ACC112 (cell line): ENCODE measurements at regions not wholly inside any gene's neighbourhood (a gene's known extent, or its start where the extent isn't known, plus 50 kb on each side); places are given as distances from the start of the nearest gene placed in this dataset.

Source experiments
- H2AFZ ChIP-seq: fragments of 200-600 bp; sonication (generic); one replicate; pipeline ENCODE4 v1.6.0; 2017; ENCODE audit warnings: antibody characterized with exemption, low read length; ENCODE audit not compliant: unreplicated experiment
- H3K27ac ChIP-seq: fragments of 200-600 bp; sonication (generic); 2 replicates; pipeline ENCODE4 v1.5.1; 2014; ENCODE audit warnings: low read depth, mild to moderate bottlenecking, antibody characterized with exemption, low read length, moderate library complexity
- H3K27me3 ChIP-seq: fragments of 200-600 bp; sonication (generic); 2 replicates; pipeline ENCODE4 v1.6.1; 2014; ENCODE audit warnings: mild to moderate bottlenecking, antibody characterized with exemption, low read length, moderate library complexity, mixed read lengths; ENCODE audit not compliant: insufficient read depth
- H3K36me3 ChIP-seq: fragments of 200-600 bp; sonication (generic); 2 replicates; pipeline ENCODE4 v1.6.1; 2016; ENCODE audit warnings: mild to moderate bottlenecking, antibody characterized with exemption, low read length, moderate library complexity, mixed read lengths; ENCODE audit not compliant: insufficient read depth
- H3K4me1 ChIP-seq: fragments of 200-600 bp; sonication (generic); one replicate; pipeline ENCODE4 v1.6.1; 2016; ENCODE audit warnings: low read length, mixed read lengths; ENCODE audit not compliant: insufficient read depth, unreplicated experiment, control insufficient read depth
- H3K4me3 ChIP-seq: fragments of 200-600 bp; sonication (generic); 2 replicates; pipeline ENCODE4 v1.5.1; 2014; ENCODE audit warnings: mild to moderate bottlenecking, low read depth, low read length
- H3K79me2 ChIP-seq: fragments of 200-600 bp; sonication (generic); one replicate; pipeline ENCODE4 v1.6.0; 2016; ENCODE audit warnings: low read length; ENCODE audit not compliant: control insufficient read depth, unreplicated experiment, insufficient read depth

GRCh38 chr2:21715887-21716286 is 592.1 kb downstream of the TDRD15 start:
- Histone ChIP-seq H3K4me3 (no peak overlapping the region), H3K27me3 (no peaks in the 10 kb centered on the region)

DNA sequence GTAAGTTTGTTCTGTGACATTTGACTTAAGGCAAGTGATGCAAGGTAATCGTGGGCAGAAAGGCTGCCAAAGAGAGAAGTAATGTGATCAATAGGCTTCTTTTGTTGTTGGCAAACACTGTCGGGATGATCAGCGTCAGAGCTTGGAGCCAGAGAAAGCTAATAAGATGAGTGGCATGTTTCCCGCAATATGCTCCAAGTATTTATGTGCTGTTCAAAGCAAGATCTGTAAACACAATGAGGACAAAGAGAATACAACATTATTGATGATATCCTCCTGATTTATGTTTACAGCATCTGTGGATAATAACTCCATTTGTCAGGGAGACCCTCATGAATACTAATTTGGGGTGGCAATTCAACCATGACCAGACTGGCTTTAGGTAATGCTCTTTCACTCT is 603.3 kb downstream of the TDRD15 start:
- Histone ChIP-seq H3K4me1 (no peaks in the 10 kb centered on the region), H3K27me3 (no peaks in the 10 kb centered on the region), H3K4me3 (no peak overlapping the region), H3K27ac (no peak overlapping the region), H2AFZ (no peak overlapping the region), H3K79me2 (no peaks in the 10 kb centered on the region), H3K36me3 (no peaks in the 10 kb centered on the region)

More at GRCh38 chr2:21715887-21716286, 592.1 kb downstream of the TDRD15 start:
- Histone ChIP-seq H3K36me3 (no peaks in the 10 kb centered on the region), H3K79me2 (no peaks in the 10 kb centered on the region), H2AFZ (no peak overlapping the region), H3K4me1 (no peaks in the 10 kb centered on the region), H3K27ac (no peak overlapping the region)

GRCh38 chr2:21728133-21728532 is 604.4 kb downstream of the TDRD15 start:
- no peak overlapping the region for H3K27ac ChIP-seq
- H3K4me3 ChIP-seq: no peak overlapping the region
- H3K36me3 ChIP-seq: no peaks in the 10 kb centered on the region
- no peaks in the 10 kb centered on the region for H3K27me3 ChIP-seq
- H2AFZ ChIP-seq: no peak overlapping the region
- no peaks in the 10 kb centered on the region for H3K79me2 ChIP-seq
- no peaks in the 10 kb centered on the region for H3K4me1 ChIP-seq

GRCh38 chr2:21730141-21730540 is 606.4 kb downstream of the TDRD15 start:
- Histone ChIP-seq H3K4me3 (no peak overlapping the region), H3K79me2 (no peaks in the 10 kb centered on the region), H3K36me3 (no peaks in the 10 kb centered on the region), H3K4me1 (no peaks in the 10 kb centered on the region), H3K27ac (no peak overlapping the region), H3K27me3 (no peaks in the 10 kb centered on the region), H2AFZ (no peak overlapping the region)

GRCh38 chr2:21740484-21740883 is 616.7 kb downstream of the TDRD15 start:
- no peaks in the 10 kb centered on the region for H3K79me2 ChIP-seq

GRCh38 chr2:21746499-21746898 is 622.7 kb downstream of the TDRD15 start:
- Histone ChIP-seq H3K4me3 (no peak overlapping the region), H2AFZ (no peak overlapping the region), H3K27ac (no peak overlapping the region), H3K36me3 (no peaks in the 10 kb centered on the region), H3K79me2 (no peaks in the 10 kb centered on the region), H3K27me3 (no peaks in the 10 kb centered on the region), H3K4me1 (no peaks in the 10 kb centered on the region)

More at GRCh38 chr2:21740484-21740883, 616.7 kb downstream of the TDRD15 start:
- no peak overlapping the region for H3K27ac ChIP-seq
- H3K36me3 ChIP-seq: no peaks in the 10 kb centered on the region
- H3K4me3 ChIP-seq: no peak overlapping the region
- no peak overlapping the region for H2AFZ ChIP-seq
- no peaks in the 10 kb centered on the region for H3K4me1 ChIP-seq
- H3K27me3 ChIP-seq: no peaks in the 10 kb centered on the region

GRCh38 chr2:21748501-21748900 is 624.7 kb downstream of the TDRD15 start:
- no peaks in the 10 kb centered on the region for H3K79me2 ChIP-seq
- no peak overlapping the region for H3K27ac ChIP-seq
- H3K36me3 ChIP-seq: no peaks in the 10 kb centered on the region
- no peaks in the 10 kb centered on the region for H3K4me1 ChIP-seq
- H3K27me3 ChIP-seq: no peaks in the 10 kb centered on the region
- H2AFZ ChIP-seq: no peak overlapping the region
- no peak overlapping the region for H3K4me3 ChIP-seq

DNA sequence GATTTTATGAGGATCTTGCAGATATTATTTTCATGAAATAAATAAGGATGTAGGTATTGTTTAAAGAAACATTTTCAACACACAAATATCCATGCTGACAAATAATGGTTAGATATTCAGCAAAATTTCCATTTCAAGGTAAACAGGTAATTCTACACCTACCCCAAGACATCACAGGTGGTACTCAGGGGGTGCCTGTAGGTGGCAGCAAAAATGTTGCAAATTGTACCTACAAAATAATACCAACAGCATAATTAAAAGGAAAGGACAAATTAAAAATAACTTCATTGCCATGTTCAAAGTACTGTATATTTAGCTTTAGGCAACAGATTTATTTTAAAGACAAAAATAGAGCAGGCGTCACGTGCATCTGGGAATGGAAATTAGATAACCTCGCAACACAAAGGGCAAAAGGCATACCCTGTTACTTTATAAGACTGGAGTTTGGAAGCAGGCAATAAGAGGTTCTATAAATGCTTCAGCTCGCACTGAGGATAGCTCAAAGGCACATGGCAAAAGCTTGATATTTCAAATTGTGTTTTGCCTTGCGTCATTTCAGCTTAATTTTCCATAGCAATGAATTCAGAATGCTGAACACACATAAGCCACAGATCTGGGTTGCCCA is 630.5 kb downstream of the TDRD15 start:
- Histone ChIP-seq H2AFZ (no peak overlapping the region), H3K27me3 (no peaks in the 10 kb centered on the region), H3K27ac (no peak overlapping the region), H3K36me3 (no peaks in the 10 kb centered on the region), H3K79me2 (no peaks in the 10 kb centered on the region), H3K4me3 (no peak overlapping the region), H3K4me1 (no peaks in the 10 kb centered on the region)

- Histone ChIP-seq H3K79me2 (no peaks in the 10 kb centered on the region), H3K4me1 (no peaks in the 10 kb centered on the region), H3K36me3 (no peaks in the 10 kb centered on the region), H2AFZ (no peak overlapping the region), H3K27ac (no peak overlapping the region), H3K4me3 (no peak overlapping the region), H3K27me3 (no peaks in the 10 kb centered on the region)
These were observed 634.1 kb downstream of the TDRD15 start for GRCh38 chr2:21757805-21758430.

DNA sequence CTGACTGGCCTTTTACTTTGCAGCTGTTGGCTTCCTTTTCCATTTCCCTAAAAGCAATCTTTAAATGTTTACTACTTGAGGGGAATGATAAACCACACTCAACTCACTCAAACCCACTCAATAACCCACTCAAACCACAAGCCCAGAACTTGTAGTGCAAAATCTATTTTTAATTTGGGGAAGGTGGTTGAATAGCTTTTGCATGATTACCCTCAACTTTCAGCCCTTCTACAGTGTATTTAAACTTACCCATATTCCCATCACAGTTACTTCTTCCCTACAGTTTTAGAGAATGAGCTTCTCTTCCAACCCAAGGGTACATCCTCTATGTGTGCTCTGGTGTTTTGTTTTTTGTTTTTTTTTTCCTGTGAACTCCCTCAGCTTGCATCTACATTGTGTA is 636.1 kb downstream of the TDRD15 start:
- H3K36me3 ChIP-seq: no peaks in the 10 kb centered on the region
- H2AFZ ChIP-seq: no peak overlapping the region
- H3K4me3 ChIP-seq: no peak overlapping the region
- no peaks in the 10 kb centered on the region for H3K79me2 ChIP-seq
- no peaks in the 10 kb centered on the region for H3K27me3 ChIP-seq
- H3K27ac ChIP-seq: no peak overlapping the region
- no peaks in the 10 kb centered on the region for H3K4me1 ChIP-seq

DNA sequence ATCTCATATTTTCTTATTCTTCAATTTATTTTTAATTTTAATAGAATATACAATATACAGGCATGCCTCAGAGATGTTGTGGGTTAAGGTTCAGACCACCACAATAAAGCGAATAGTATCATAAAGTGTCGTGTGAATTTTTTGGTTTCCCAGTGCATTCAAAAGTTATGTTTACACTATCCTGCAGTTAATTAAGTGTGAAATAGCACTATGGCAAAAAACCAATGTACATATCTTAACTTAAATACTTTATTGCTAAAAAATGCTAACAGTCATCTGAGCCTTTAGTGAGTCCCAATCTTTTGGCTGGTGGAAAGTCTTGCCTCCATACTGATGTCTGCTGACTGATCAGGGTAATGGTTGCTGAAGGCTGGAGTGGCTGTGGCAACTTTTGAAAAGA is 637.6 kb downstream of the TDRD15 start:
- H3K79me2 ChIP-seq: no peaks in the 10 kb centered on the region
- no peaks in the 10 kb centered on the region for H3K36me3 ChIP-seq
- no peaks in the 10 kb centered on the region for H3K27me3 ChIP-seq
- H3K4me1 ChIP-seq: no peaks in the 10 kb centered on the region
- no peak overlapping the region for H3K4me3 ChIP-seq
- no peak overlapping the region for H2AFZ ChIP-seq
- no peak overlapping the region for H3K27ac ChIP-seq
